Hepatocyte (in vitro differentiated cells): ENCODE measurements at regions not wholly inside any gene's neighbourhood (a gene's known extent, or its start where the extent isn't known, plus 50 kb on each side); places are given as distances from the start of the nearest gene placed in this dataset.

ENCODE experiments used
- DNase-seq: peaks from one replicate; pipeline ENCODE4 v3.0.0-alpha.2; 2016; ENCODE audit warnings: low spot score
- H2AFZ ChIP-seq: fragments of 200-600 bp; sonication (generic); 2 replicates; pipeline ENCODE4 v1.6.0; 2016; ENCODE audit warnings: antibody characterized with exemption, mild to moderate bottlenecking
- H3K27ac ChIP-seq: fragments of 200-600 bp; sonication (generic); 2 replicates; pipeline ENCODE4 v1.5.1; 2016; ENCODE audit warnings: mild to moderate bottlenecking
- H3K27me3 ChIP-seq: fragments of 200-600 bp; sonication (generic); 2 replicates; pipeline ENCODE4 v1.6.1; 2016
- H3K36me3 ChIP-seq: fragments of 200-600 bp; sonication (generic); replicated peaks from 2 replicates; pipeline ENCODE4 v1.5.1; 2016; ENCODE audit warnings: low read depth; ENCODE audit not compliant: insufficient read depth
- H3K4me1 ChIP-seq: fragments of 200-600 bp; sonication (generic); 2 replicates; pipeline ENCODE4 v1.5.1; 2016; ENCODE audit warnings: mild to moderate bottlenecking, moderate library complexity; ENCODE audit not compliant: insufficient read depth
- H3K4me2 ChIP-seq: fragments of 200-600 bp; sonication (generic); 2 replicates; pipeline ENCODE4 v1.6.0; 2016
- H3K4me3 ChIP-seq: fragments of 200-600 bp; sonication (generic); 2 replicates; pipeline ENCODE4 v1.5.1; 2016; ENCODE audit warnings: mild to moderate bottlenecking
- H3K79me2 ChIP-seq: fragments of 200-600 bp; sonication (generic); 2 replicates; pipeline ENCODE4 v1.6.0; 2017; ENCODE audit warnings: mild to moderate bottlenecking
- H3K9me2 ChIP-seq: fragments of 200-600 bp; sonication (generic); replicated peaks from 2 replicates; pipeline ENCODE4 v1.6.0; 2017; ENCODE audit warnings: mild to moderate bottlenecking; ENCODE audit not compliant: insufficient read depth
- H3K9me3 ChIP-seq: fragments of 200-600 bp; sonication (generic); 2 replicates; pipeline ENCODE4 v1.5.1; 2016; ENCODE audit warnings: low read depth, mild to moderate bottlenecking
- H4K20me1 ChIP-seq: fragments of 200-600 bp; sonication (generic); 2 replicates; pipeline ENCODE4 v1.6.0; 2016; ENCODE audit warnings: mild to moderate bottlenecking; ENCODE audit not compliant: insufficient read depth, poor library complexity, severe bottlenecking
- CTCF ChIP-seq: fragments of 200-600 bp; sonication (generic); IDR thresholded peaks from 2 replicates; pipeline ENCODE4 v1.5.1; 2016; ENCODE audit warnings: antibody characterized with exemption, mild to moderate bottlenecking; ENCODE audit not compliant: poor library complexity
- EZH2 ChIP-seq: fragments of 200-600 bp; sonication (generic); IDR thresholded peaks from 2 replicates; pipeline ENCODE4 v1.6.1; 2016; ENCODE audit warnings: antibody characterized with exemption, mild to moderate bottlenecking, borderline replicate concordance
- EZH2phosphoT487 ChIP-seq: fragments of 200-600 bp; sonication (generic); IDR thresholded peaks from one replicate; pipeline ENCODE4 v1.6.1; 2018; ENCODE audit warnings: antibody characterized with exemption, mild to moderate bottlenecking, low read depth, moderate library complexity; ENCODE audit not compliant: unreplicated experiment, severe bottlenecking
- WGBS: methylation state at CpG from one replicate; pipeline ENCODE4 v1.1.6; 2016; ENCODE audit warnings: low lambda C conversion rate; ENCODE audit errors: missing lambda C conversion rate; 5-methylcytosine and 5-hydroxymethylcytosine counted together

GRCh38 chr17:22459953-22460350, 767.6 kb downstream of the KCNJ18 start:
- WGBS, result 76% methylated on average over 15 of the region's 15 CpGs
- Histone ChIP-seq H3K9me3 (no peaks in the 10 kb centered on the region), H3K4me3 (no peak overlapping the region), H3K9me2 (no peaks in the 10 kb centered on the region), H3K79me2 (no peaks in the 10 kb centered on the region), H3K27ac (no peak overlapping the region), H4K20me1 (no peaks in the 10 kb centered on the region), H3K4me1 (no peaks in the 10 kb centered on the region), H3K27me3 (no peaks in the 10 kb centered on the region), H3K36me3 (no peaks in the 10 kb centered on the region), H2AFZ (no peak overlapping the region), H3K4me2 (no peak overlapping the region)
- no peak for TF ChIP-seq EZH2
- TF ChIP-seq EZH2phosphoT487, result no peak
- no peak for TF ChIP-seq CTCF
- no peak for DNase-seq

GRCh38 chr17:22460461-22461063, 768.2 kb downstream of the KCNJ18 start:
- no peak overlapping the region for H3K4me3 ChIP-seq
- WGBS, result 46% methylated on average over 6 of the region's 6 CpGs
- no peaks in the 10 kb centered on the region for H3K4me1 ChIP-seq
- H3K79me2 ChIP-seq, result no peaks in the 10 kb centered on the region
- H3K36me3 ChIP-seq, result no peaks in the 10 kb centered on the region
- TF ChIP-seq CTCF (no peak), EZH2phosphoT487 (no peak)
- no peaks in the 10 kb centered on the region for H4K20me1 ChIP-seq
- no peaks in the 10 kb centered on the region for H3K27me3 ChIP-seq
- no peak overlapping the region for H3K4me2 ChIP-seq
- no peak overlapping the region for H2AFZ ChIP-seq
- H3K9me2 ChIP-seq, result no peaks in the 10 kb centered on the region
- DNase-seq, result no peak
- no peaks in the 10 kb centered on the region for H3K9me3 ChIP-seq
- H3K27ac ChIP-seq, result no peak overlapping the region

GRCh38 chr17:22461460-22462145, 769.3 kb downstream of the KCNJ18 start:
- Histone ChIP-seq H3K9me3 (no peaks in the 10 kb centered on the region), H3K4me1 (no peaks in the 10 kb centered on the region), H3K27me3 (no peaks in the 10 kb centered on the region), H2AFZ (no peak overlapping the region), H3K9me2 (no peaks in the 10 kb centered on the region), H3K36me3 (no peaks in the 10 kb centered on the region), H3K4me2 (no peak overlapping the region), H4K20me1 (no peaks in the 10 kb centered on the region), H3K79me2 (no peaks in the 10 kb centered on the region), H3K4me3 (no peak overlapping the region), H3K27ac (no peak overlapping the region)
- TF ChIP-seq EZH2phosphoT487, result no peak
- TF ChIP-seq EZH2, result no peak
- no peak for TF ChIP-seq CTCF
- DNase-seq, result no peak
- 73% methylated on average over 14 of the region's 14 CpGs for WGBS
